ENCODE measurements at regions not wholly inside any gene's neighbourhood (a gene's known extent, or its start where the extent isn't known, plus 50 kb on each side); places are given as distances from the start of the nearest gene placed in this dataset.
A peak's percentile ranks its signal among the peaks of the same experiment; 100 is the strongest.

- Histone ChIP-seq H3K27ac (ENCODE audit: low read length) (peak overlapping the region; percentile 13; the same call in 1 of the 2 replicates), H4K20me1 (ENCODE audit: insufficient read depth, low read length) (no peaks in the 10 kb centered on the region), H3K36me3 (replicated peaks; ENCODE audit: low read depth, low read length) (no peaks in the 10 kb centered on the region), H3K4me3 (ENCODE audit: low read length) (no peak overlapping the region), H3K9ac (ENCODE audit: low read length) (no peak overlapping the region), H3K4me1 (ENCODE audit: low read length) (peaks cover 36% of the 10 kb centered on the region), H3K27me3 (ENCODE audit: low read depth, low read length) (peaks cover 2% of the 10 kb centered on the region; the same call in 1 of the 2 replicates), H3K79me2 (ENCODE audit: low read length) (no peaks in the 10 kb centered on the region), H3K9me3 (ENCODE audit: insufficient read depth, low read length) (0 out of 2 replicates have a peak, but pooled peaks cover 6% of the 10 kb centered on the region), H2AFZ (ENCODE audit: low read depth, low read length) (no peak overlapping the region), H3K4me2 (ENCODE audit: low read length) (no peak overlapping the region)
- TF ChIP-seq CTCF (IDR thresholded peaks at IDR 0.05; ENCODE audit: low read depth, low read length) (no peak), EZH2phosphoT487 (IDR thresholded peaks at IDR 0.05; ENCODE audit: low read depth) (no peak)
Observed at GRCh38 chr20:19070681-19071445, 141.6 kb upstream of the SLC24A3 start.

GRCh38 chr20:19071446-19071725 lies 141.1 kb upstream of the SLC24A3 start:
- Histone ChIP-seq H4K20me1 (ENCODE audit: insufficient read depth, low read length) (no peaks in the 10 kb centered on the region), H3K27me3 (ENCODE audit: low read depth, low read length) (peaks cover 2% of the 10 kb centered on the region; the same call in 1 of the 2 replicates), H3K4me1 (ENCODE audit: low read length) (peaks cover 36% of the 10 kb centered on the region), H3K79me2 (ENCODE audit: low read length) (no peaks in the 10 kb centered on the region), H2AFZ (ENCODE audit: low read depth, low read length) (no peak overlapping the region), H3K9ac (ENCODE audit: low read length) (no peak overlapping the region), H3K9me3 (ENCODE audit: insufficient read depth, low read length) (0 out of 2 replicates have a peak, but pooled peaks cover 6% of the 10 kb centered on the region), H3K4me3 (ENCODE audit: low read length) (no peak overlapping the region), H3K27ac (ENCODE audit: low read length) (no peak overlapping the region), H3K4me2 (ENCODE audit: low read length) (peak overlapping the region; percentile 16; the same call in 1 of the 2 replicates), H3K36me3 (replicated peaks; ENCODE audit: low read depth, low read length) (no peaks in the 10 kb centered on the region)
- TF ChIP-seq EZH2phosphoT487 (IDR thresholded peaks at IDR 0.05; ENCODE audit: low read depth) (no peak), CTCF (IDR thresholded peaks at IDR 0.05; ENCODE audit: low read depth, low read length) (no peak)

- no peak overlapping the region for H3K27ac ChIP-seq (ENCODE audit: low read length)
- H3K9ac ChIP-seq (ENCODE audit: low read length): no peak overlapping the region
- peaks cover 36% of the 10 kb centered on the region for H3K4me1 ChIP-seq (ENCODE audit: low read length)
- H3K27me3 ChIP-seq (ENCODE audit: low read depth, low read length): peaks cover 2% of the 10 kb centered on the region; the same call in 1 of the 2 replicates
- no peaks in the 10 kb centered on the region for H4K20me1 ChIP-seq (ENCODE audit: insufficient read depth, low read length)
- no peaks in the 10 kb centered on the region for H3K36me3 ChIP-seq (replicated peaks; ENCODE audit: low read depth, low read length)
- no peak overlapping the region; the same call in 1 of the 2 replicates for H3K4me2 ChIP-seq (ENCODE audit: low read length)
- H3K4me3 ChIP-seq (ENCODE audit: low read length): no peak overlapping the region
- no peak overlapping the region for H2AFZ ChIP-seq (ENCODE audit: low read depth, low read length)
- 0 out of 2 replicates have a peak, but pooled peaks cover 6% of the 10 kb centered on the region for H3K9me3 ChIP-seq (ENCODE audit: insufficient read depth, low read length)
- TF ChIP-seq EZH2phosphoT487 (IDR thresholded peaks at IDR 0.05; ENCODE audit: low read depth) (no peak), CTCF (IDR thresholded peaks at IDR 0.05; ENCODE audit: low read depth, low read length) (no peak)
- H3K79me2 ChIP-seq (ENCODE audit: low read length): no peaks in the 10 kb centered on the region
Observed at GRCh38 chr20:19071902-19072498, 140.4 kb upstream of the SLC24A3 start.

GRCh38 chr20:19072988-19073387 lies 139.5 kb upstream of the SLC24A3 start:
- H3K4me3 ChIP-seq (ENCODE audit: low read length): no peak overlapping the region
- no peaks in the 10 kb centered on the region for H3K36me3 ChIP-seq (replicated peaks; ENCODE audit: low read depth, low read length)
- H3K79me2 ChIP-seq (ENCODE audit: low read length): no peaks in the 10 kb centered on the region
- H3K27ac ChIP-seq (ENCODE audit: low read length): no peak overlapping the region
- peaks cover 36% of the 10 kb centered on the region for H3K4me1 ChIP-seq (ENCODE audit: low read length)
- no peak overlapping the region for H3K9ac ChIP-seq (ENCODE audit: low read length)
- peaks cover 2% of the 10 kb centered on the region; the same call in 1 of the 2 replicates for H3K27me3 ChIP-seq (ENCODE audit: low read depth, low read length)
- no peak overlapping the region for H3K4me2 ChIP-seq (ENCODE audit: low read length)
- no peaks in the 10 kb centered on the region for H4K20me1 ChIP-seq (ENCODE audit: insufficient read depth, low read length)
- H3K9me3 ChIP-seq (ENCODE audit: insufficient read depth, low read length): 0 out of 2 replicates have a peak, but pooled peaks cover 6% of the 10 kb centered on the region
- TF ChIP-seq CTCF (IDR thresholded peaks at IDR 0.05; ENCODE audit: low read depth, low read length): no peak
- TF ChIP-seq EZH2phosphoT487 (IDR thresholded peaks at IDR 0.05; ENCODE audit: low read depth): no peak
- no peak overlapping the region for H2AFZ ChIP-seq (ENCODE audit: low read depth, low read length)

Measured in OCI-LY3 (cell line).